GM13977 (cell line): ENCODE measurements at regions not wholly inside any gene's neighbourhood (a gene's known extent, or its start where the extent isn't known, plus 50 kb on each side); places are given as distances from the start of the nearest gene placed in this dataset.

Experiments
- DNase-seq: peaks from one replicate; pipeline ENCODE4 v3.0.0; 2012; ENCODE audit warnings: low spot score
- in situ Hi-C: fragments of 300-500 bp; cut with MboI; formaldehyde crosslinking; loops from one replicate; pipeline ENCODE4 v1.12.0; 2022; ENCODE audit warnings: low sequenced_read_pairs, low pct_unique_long_range_greater_than_20kb, mixed read lengths, inconsistent platforms; ENCODE audit not compliant: unreplicated experiment
- TF ChIP-seq, protein P1 (sequence below): IDR thresholded peaks from 2 replicates; pipeline ENCODE4 v1.5.1; 2012; ENCODE audit warnings: mild to moderate bottlenecking, control low read depth; ENCODE audit not compliant: insufficient read depth; ENCODE audit errors: extremely low read depth, missing control alignments

DNA sequence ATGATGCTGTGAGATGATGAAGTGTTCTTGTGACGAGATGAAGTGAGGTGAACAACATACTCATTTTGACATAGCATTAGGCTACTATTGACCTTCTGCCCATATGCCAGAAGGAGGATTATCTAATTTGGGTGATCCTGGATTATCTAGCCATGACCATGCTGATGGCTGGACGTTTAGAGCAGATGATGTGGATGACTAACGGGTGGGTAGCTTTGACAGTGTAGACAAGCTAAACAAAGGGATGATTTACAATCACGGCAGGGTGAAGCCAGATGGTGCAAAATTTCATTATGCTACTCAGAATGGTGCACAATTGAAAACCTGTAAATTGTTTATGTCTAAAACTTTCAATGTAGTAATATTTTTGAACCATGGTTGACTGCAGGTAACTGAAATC lies 2403.4 kb upstream of the ACO1 start:
- in situ Hi-C loops, result no loop called here
- TF ChIP-seq, protein P1, sequence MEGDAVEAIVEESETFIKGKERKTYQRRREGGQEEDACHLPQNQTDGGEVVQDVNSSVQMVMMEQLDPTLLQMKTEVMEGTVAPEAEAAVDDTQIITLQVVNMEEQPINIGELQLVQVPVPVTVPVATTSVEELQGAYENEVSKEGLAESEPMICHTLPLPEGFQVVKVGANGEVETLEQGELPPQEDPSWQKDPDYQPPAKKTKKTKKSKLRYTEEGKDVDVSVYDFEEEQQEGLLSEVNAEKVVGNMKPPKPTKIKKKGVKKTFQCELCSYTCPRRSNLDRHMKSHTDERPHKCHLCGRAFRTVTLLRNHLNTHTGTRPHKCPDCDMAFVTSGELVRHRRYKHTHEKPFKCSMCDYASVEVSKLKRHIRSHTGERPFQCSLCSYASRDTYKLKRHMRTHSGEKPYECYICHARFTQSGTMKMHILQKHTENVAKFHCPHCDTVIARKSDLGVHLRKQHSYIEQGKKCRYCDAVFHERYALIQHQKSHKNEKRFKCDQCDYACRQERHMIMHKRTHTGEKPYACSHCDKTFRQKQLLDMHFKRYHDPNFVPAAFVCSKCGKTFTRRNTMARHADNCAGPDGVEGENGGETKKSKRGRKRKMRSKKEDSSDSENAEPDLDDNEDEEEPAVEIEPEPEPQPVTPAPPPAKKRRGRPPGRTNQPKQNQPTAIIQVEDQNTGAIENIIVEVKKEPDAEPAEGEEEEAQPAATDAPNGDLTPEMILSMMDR, result no peak
- no peak for DNase-seq

DNA sequence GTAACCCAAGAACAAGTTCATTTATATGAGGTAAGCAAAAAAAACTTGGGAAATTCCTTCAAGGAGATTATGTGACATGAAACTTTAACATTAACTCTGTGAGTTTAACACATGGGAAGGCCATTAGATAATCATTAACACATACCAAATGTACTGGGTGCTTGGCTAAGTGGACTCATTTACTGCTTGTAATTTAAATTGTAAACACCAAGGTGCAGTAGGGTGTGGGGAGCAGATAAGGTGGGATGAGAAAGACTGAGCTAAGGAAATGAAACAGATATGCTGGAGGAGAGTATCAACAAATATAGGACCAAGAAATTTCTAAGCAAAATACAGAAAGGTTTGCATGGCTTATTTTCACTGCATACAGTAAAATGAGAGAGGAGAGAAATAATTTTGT lies 2384.8 kb upstream of the ACO1 start:
- DNase-seq, result no peak
- in situ Hi-C loops, result no loop called here
- TF ChIP-seq, protein P1, result no peak

DNA sequence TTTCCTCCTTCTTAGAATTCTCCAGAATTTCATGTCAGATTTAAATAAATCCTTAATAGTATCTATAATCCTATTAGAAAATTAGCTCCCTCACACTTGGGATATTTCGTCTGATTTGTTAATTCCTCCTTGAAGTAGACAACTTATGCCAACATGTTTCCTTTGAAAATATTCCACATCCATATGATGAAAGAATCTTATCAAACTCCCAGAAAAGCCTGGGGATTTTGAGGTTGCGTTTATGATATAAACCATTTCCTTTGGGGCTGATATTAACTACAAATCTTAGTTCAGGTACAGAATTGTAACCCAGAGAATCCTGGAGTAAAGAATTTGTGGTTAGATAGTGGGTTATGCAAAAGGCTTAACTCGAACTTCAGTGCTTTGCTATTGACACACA lies 2373.8 kb upstream of the ACO1 start:
- in situ Hi-C loops, result no loop called here
- TF ChIP-seq, protein P1, result no peak

DNA sequence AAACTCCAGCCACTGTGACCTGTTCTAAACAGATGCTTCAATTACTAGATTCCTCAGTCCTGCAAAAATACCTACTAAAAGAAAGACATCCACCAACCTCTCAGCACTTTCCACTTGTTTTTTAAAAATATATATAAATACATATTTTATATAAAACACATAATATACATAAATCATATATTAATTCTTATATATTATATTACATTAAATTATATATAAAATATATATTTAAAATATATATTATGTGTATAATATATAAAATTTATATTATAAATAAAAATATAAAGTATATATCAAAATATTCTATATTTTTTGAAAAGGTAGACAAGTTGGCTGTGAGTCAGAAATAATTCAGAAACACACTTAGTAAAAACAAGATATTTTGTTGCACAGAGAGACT lies 2371.8 kb upstream of the ACO1 start:
- DNase-seq, result no peak
- TF ChIP-seq, protein P1, result no peak
- in situ Hi-C loops, result no loop called here

More for the DNA sequence above, 2373.8 kb upstream of the ACO1 start:
- DNase-seq, result no peak

DNA sequence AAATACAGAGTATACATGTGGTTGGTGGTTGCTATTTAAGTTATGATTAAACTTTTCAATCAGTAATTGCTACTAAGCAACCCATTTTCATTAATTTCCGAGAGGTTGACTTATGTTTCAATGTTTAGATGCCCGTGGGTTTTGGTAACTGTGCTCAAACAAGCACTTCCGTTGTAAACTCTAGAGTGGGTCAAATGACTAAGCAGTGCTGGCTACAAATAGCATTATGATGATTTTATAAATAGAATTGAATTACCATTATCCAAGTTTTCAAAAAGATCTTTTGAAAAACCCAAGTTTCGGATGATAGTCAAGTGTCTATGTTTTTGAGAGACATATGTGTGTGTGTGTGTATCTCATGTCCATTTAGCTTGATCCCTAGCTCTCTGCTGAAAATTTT lies 2369.4 kb upstream of the ACO1 start:
- in situ Hi-C loops, result no loop called here
- TF ChIP-seq, protein P1, result no peak
- DNase-seq, result no peak

DNA sequence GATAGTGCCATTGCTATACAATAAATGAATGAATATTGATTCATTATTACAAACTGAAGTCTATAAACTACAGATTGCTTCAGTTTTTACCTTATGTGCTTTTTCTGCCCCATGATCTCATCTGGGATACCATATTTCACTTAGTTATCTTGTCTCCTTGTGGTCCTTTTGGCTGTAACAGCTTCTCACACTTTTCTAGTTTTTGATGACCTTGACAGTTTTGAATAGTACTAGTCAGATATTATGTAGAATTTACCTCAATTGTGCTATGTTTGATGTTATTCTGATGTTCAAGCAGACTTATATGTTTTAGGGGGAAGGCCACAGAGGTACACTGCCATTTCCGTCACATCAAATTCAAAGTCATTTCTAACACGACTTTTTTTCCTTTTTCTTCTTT lies 2364.3 kb upstream of the ACO1 start:
- DNase-seq, result no peak
- TF ChIP-seq, protein P1, result no peak
- in situ Hi-C loops, result no loop called here

DNA sequence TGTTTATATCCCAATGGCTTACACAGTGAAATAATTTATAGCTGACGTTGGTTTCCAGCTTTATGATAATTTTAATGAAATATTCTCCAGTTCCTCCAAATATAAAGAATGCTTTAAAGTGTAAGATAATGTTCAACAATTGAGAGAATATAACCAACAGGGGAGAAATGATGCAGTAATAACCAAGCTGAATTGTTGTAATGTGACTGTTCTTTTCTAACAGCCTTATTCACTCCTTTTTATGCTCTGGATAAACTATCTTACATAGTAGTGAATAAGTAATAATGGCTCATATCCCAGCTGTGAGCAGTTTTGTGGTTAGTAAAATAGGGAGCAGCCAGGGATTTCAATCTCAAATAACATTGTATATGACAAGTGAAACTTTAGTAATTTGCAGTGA lies 2348.7 kb upstream of the ACO1 start:
- DNase-seq, result no peak
- in situ Hi-C loops, result no loop called here

More for the DNA sequence above, 2348.7 kb upstream of the ACO1 start:
- TF ChIP-seq, protein P1, result no peak
